Eye (tissue), 1 donor: ENCODE measurements at regions not wholly inside any gene's neighbourhood (a gene's known extent, or its start where the extent isn't known, plus 50 kb on each side); places are given as distances from the start of the nearest gene placed in this dataset.

Source experiments
- DNase-seq: peaks from one replicate; pipeline ENCODE4 v3.0.0-alpha.2; 2015

DNA sequence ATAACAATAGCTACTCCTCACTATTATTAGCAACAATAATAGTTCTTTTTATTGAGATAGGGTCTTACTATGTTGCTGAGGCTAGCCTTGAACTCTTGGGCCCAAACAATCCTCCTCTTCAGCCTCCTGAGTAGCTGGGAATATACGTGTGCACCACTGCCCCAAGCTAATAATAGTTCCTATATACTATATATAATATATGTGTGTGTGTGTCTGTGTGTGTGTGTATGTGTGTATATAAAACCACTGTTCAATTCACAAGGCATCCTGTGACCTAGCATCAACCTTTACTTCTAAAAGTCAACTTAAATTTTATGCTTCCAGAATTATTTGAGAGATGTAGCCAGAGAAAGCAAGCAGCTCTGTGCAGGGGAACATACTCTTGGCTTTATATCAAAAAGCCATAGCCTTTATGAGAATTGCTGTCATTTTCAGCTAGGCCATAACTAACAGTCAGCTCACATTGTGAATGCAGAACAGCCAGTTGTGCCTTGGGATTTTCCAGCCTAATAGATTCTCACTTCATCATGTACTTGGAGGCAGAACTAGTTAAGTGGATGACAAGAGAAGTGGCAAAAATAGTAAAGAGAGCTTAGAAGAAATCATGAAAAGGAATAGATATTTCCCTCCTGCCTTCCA, 665.5 kb downstream of the NYAP2 start:
- DNase-seq = peak; percentile 10

DNA sequence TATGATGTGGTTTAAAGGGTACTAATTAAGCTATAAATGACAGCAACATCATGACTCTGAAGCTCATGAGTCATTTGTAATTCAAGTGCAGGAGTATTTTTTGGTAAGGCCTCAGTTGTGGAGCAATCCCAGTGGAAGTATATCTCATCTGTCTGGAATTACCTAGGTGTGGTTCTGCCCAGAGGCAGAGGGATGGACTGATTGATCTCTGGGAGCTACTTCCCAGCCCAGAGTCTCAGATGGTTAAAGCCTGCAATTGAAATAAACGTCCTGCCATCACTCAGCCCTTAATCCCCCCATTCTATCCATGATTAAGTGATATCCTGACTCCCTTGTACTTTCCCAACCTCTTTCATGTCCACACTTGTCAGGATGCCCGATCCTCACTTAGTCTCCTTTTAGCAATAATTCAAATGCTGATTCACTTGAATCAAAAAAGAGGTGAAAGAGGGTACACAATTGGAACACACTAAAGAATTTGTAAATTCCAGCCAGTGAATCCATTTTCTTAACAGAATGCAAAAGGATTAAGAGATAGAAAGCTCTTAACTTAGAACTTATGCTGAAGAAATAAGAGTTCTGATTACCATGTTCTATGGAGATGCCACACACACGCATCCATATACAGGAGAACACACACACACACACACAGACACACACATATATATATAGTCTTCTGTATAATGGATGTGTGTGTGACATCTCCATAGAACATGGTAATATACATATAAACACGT, 664.4 kb downstream of the NYAP2 start:
- DNase-seq = no peak

GRCh38 chr2:226059961-226060627, 660.6 kb downstream of the NYAP2 start:
- DNase-seq = no peak

- no peak for DNase-seq
Observed at GRCh38 chr2:226057914-226058313, 658.4 kb downstream of the NYAP2 start.

DNA sequence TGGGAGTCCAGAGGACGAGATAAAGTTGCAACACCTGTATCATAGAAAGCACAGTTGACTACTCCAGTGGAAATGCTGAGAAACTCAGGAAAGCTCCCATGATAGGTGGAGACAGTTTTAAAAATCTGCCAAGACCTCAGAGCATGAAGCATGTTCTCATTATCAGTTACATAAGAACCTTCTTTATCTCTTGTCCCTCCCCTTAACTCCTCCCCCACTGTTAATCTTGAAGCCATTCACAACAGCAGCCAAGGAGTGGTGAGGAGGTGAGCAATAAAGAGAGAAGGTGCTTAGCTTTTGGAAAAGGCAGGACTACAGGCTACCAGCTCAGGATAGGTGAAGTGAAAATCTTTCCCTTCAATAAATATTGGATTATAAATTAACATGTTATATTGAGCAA, 657.9 kb downstream of the NYAP2 start:
- no peak for DNase-seq

- no peak for DNase-seq
Observed at GRCh38 chr2:226052772-226053416, 653.4 kb downstream of the NYAP2 start.

- DNase-seq = no peak
Observed at GRCh38 chr2:226050822-226051221, 651.3 kb downstream of the NYAP2 start.

DNA sequence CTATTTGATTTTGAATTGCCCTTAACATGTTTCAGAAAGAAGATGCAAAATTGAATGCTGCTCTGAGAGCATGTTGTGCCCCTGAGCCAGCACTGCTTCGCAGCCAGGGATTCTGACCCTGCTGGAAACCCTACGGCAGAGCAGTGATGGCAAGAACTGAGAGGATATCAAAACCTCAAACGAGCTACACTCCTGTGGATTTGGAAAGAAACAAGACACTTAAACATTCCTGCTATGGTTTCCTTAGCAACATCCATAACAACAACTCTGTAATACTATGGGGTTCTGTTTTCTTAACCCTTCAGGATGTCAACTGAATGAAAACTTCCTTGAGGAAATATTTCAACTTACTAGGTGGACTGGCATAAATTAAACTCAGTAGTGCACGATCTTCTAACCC, 649.1 kb downstream of the NYAP2 start:
- DNase-seq = peak; percentile 58

DNA sequence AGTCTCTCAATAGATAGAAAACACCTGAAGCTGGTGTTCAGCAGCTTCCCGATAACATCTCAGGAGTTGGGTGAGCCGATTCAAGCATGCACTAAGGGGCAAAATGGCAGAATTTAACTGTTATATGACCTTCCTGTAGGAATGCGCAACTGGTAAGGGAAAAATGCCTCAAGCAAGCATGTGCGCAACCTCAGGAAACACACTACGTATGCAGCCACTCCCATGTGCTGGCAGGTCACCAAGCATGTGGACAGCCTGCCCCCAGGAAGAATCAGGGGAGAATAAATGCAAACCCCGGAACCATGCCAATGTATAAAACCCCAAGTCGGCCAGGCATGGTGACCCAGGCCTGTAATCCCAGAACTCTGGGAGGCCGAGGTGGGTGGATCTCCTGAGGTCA, 645.6 kb downstream of the NYAP2 start:
- no peak for DNase-seq

DNA sequence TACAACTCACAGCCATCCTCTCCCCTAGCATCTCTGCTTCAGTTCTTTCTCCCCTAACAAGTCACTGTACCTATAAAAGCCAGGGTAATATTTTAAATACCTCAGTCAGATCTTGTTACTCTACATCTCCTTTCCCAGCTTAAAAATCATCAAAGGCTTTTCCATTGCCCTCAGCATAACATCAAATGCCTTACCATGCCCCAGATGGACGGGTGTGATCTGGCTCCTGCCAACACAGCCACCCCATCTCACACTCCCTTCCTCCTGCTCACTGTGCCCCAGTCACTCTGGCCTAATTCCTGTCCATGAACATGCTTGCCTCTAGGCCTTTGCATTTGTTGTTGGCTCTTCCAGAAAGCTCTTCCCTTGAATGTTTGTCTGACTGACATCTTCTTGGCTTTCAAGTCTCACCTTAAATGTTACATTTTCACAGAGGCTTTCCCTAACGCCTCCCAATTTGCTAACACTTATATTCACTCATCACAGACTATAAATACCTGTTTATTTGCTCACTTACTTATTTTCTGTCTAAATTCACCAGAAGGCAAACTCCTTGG, 640.9 kb downstream of the NYAP2 start:
- DNase-seq = no peak

GRCh38 chr2:226037526-226037925, 638.0 kb downstream of the NYAP2 start:
- DNase-seq = no peak

DNA sequence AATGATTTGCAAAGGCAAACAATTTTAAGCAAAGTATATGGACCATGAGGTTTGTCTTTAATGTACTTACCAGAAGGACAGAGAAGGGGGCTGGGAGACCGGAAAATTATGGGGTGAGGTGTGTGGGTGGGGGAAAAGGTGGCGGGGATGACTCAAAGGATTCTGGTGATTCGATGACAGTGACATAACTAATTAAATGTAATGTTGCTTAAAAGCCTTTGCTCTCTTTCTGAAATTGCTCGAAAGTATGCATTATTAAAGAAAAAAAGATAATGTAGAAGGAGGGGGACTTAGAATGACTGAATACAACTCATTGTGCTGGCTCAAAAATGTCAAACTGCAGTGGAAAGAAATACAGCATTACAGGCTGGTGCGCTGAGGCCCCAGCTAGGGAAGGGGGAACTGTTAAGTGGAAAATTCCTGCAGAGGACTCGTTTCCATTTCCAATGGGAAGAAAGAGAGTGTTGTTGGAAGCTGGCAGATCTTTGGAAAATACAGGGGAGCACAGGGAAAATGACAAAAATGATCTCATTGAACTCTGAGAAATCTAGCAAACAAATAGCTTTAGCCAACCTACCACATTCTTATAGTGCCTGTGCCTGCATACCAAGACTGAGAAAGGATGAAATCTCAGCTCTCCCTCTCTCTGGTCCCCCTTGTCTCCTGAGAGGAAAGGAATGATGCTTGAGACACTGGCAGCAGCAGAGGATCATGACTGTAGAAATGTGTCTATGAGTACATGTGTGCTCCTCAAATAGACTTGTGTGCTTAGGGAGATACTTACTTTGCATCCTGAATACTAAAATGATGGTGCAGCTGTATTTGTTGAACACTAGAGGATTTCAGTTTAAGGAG, 632.4 kb downstream of the NYAP2 start:
- DNase-seq = peak; percentile 84

GRCh38 chr2:226030788-226031646, 631.5 kb downstream of the NYAP2 start:
- peak; percentile 95 for DNase-seq

DNA sequence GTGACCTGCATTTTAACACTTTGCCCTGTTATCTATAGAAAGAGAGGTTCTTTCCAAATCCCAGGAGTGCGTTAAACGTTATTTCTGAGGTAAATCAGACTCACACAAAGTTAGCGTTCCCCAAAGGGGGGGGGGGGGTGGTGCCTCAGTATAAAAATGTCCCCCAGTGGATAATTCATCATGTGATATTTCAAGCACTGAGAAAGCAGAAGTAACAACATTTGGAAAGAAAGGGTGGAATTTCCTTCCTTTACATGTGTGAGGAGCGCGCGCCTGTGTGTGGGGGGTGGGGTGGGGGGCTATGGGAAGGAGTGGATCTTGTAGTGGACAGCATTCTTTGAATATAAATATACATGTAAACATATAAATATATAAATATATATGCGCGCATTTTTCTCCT, 630.9 kb downstream of the NYAP2 start:
- DNase-seq = no peak

DNA sequence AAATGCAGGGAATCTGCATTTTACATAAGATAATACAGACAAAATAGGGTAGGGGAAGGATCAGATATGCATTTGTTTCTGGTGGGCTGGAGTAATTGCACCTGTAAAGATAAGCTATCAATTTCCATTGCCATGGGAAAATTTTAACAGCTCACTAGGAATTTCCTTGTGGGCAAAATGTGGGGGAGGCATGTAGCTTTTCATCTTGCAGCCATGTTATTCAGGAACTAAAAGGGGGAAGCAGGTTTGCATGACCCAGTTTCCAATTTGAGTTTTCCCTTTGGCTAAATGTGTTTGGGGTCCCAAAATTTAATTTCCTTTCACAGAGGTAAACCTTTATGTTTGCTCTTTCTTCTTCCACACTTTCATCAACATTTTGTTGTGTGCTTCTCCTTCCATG, 624.4 kb downstream of the NYAP2 start:
- DNase-seq = no peak

DNA sequence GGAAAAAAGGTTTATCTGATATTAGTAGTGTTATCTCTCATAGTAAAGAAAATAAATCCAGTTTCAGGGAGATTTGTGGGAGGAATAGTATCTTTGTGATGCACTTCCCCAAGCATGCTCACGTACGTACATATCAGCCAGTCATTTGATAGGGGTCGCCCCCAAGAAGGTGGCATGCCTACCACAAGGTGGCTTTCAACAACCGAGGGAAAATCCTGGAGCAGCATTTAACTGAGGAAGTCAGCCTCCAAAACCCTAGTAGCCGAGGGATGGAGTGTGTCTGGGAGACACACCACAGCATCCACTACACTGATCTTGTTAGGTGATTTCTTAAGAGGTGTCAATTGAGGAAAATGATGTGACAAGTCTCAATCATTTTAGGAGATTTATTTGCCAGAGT, 623.9 kb downstream of the NYAP2 start:
- DNase-seq = no peak

- DNase-seq = no peak
Observed at GRCh38 chr2:226020956-226021355, 621.4 kb downstream of the NYAP2 start.

GRCh38 chr2:226020176-226020575, 620.7 kb downstream of the NYAP2 start:
- DNase-seq = no peak

DNA sequence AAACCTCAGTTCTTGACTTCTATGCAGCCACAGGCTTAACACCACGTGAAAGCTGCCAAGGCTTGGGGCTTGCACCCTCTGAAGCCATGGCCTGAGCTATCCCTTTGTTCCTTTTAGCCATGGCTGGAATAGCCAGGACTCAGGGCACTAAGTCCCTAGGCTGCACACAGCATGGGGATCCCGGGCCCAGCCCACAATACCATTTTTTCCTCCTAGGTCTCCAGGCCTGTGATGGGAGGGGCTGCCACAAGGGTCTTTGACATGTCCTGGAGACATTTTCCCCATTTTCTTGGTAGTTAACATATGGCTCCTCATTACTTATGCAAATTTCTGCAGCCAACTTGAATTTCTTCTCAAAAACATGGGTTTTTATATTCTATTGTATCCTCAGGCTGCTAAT, 619.1 kb downstream of the NYAP2 start:
- DNase-seq = no peak

DNA sequence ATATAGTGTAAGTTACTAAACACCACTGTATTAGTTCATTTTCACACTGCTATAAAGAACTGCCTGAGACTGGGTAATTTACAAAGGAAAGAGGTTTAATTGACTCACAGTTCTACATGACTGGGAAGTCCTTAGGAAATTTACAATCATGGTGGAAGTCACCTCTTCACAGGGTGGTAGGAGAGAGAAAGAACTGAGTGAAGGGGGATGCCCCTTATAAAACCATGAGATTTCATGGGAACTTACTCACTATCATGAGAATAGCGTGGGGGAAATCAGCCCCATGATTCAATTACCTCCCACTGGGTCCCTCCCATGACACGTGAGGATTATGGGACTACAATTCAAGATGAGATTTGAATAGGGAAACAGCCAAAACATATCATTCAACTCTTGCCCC, 618.0 kb downstream of the NYAP2 start:
- DNase-seq = no peak

- DNase-seq = no peak
Observed at GRCh38 chr2:226017107-226017506, 617.6 kb downstream of the NYAP2 start.
